OCI-LY1 (cell line): ENCODE measurements at regions not wholly inside any gene's neighbourhood (a gene's known extent, or its start where the extent isn't known, plus 50 kb on each side); places are given as distances from the start of the nearest gene placed in this dataset.

ENCODE experiments used
- H2AFZ ChIP-seq: fragments of 200-600 bp; sonication (generic), shearing (Covaris generic); 2 replicates; pipeline ENCODE4 v1.6.0; 2014; ENCODE audit warnings: antibody characterized with exemption, mild to moderate bottlenecking, low read length
- H3F3A ChIP-seq: fragments of 200-600 bp; sonication (generic), shearing (Covaris generic); 2 replicates; pipeline ENCODE4 v1.6.0; 2014; ENCODE audit warnings: mild to moderate bottlenecking, antibody characterized with exemption, low read length, moderate library complexity; ENCODE audit not compliant: insufficient read depth
- H3K27ac ChIP-seq: fragments of 200-600 bp; sonication (generic); 2 replicates; pipeline ENCODE4 v1.5.1; 2014; ENCODE audit warnings: low read length, mixed run types, mild to moderate bottlenecking, low read depth; ENCODE audit not compliant: poor library complexity, severe bottlenecking
- H3K27me3 ChIP-seq: fragments of 200-600 bp; sonication (generic); 2 replicates; pipeline ENCODE4 v1.6.0; 2014; ENCODE audit warnings: antibody characterized with exemption, mild to moderate bottlenecking, low read length, moderate library complexity; ENCODE audit not compliant: insufficient read depth
- H3K36me3 ChIP-seq: fragments of 200-600 bp; sonication (generic); 2 replicates; pipeline ENCODE4 v1.6.1; 2014; ENCODE audit warnings: mild to moderate bottlenecking, antibody characterized with exemption, low read length, moderate library complexity, mixed read lengths; ENCODE audit not compliant: insufficient read depth
- H3K4me1 ChIP-seq: fragments of 200-600 bp; sonication (generic); 2 replicates; pipeline ENCODE4 v1.5.1; 2014; ENCODE audit warnings: mild to moderate bottlenecking, low read length, moderate library complexity; ENCODE audit not compliant: insufficient read depth, severe bottlenecking
- H3K4me2 ChIP-seq: fragments of 200-600 bp; sonication (generic), shearing (Covaris generic); 2 replicates; pipeline ENCODE4 v1.6.1; 2014; ENCODE audit warnings: low read length
- H3K4me3 ChIP-seq: fragments of 200-600 bp; sonication (generic); 2 replicates; pipeline ENCODE4 v1.5.1; 2014; ENCODE audit warnings: low read length, low read depth, mild to moderate bottlenecking, mixed read lengths; ENCODE audit not compliant: poor library complexity, severe bottlenecking
- H3K79me2 ChIP-seq: fragments of 200-600 bp; shearing (Covaris generic); 2 replicates; pipeline ENCODE4 v1.6.1; 2016; ENCODE audit warnings: mixed run types, low read length, mixed read lengths; ENCODE audit not compliant: insufficient read depth
- H3K9ac ChIP-seq: fragments of 200-600 bp; sonication (generic), shearing (Covaris generic); 2 replicates; pipeline ENCODE4 v1.6.1; 2014; ENCODE audit warnings: mild to moderate bottlenecking, low read length, mixed read lengths
- H3K9me2 ChIP-seq: fragments of 200-600 bp; sonication (generic), shearing (Covaris generic); 2 replicates; pipeline ENCODE4 v1.6.1; 2014; ENCODE audit warnings: low read depth, mild to moderate bottlenecking, low read length, mixed read lengths
- H3K9me3 ChIP-seq: fragments of 200-600 bp; shearing (Covaris generic); 2 replicates; pipeline ENCODE4 v1.6.1; 2014; ENCODE audit warnings: low read length, mixed read lengths
- H4K20me1 ChIP-seq: fragments of 200-600 bp; sonication (generic), shearing (Covaris generic); 2 replicates; pipeline ENCODE4 v1.6.0; 2016; ENCODE audit warnings: mild to moderate bottlenecking, low read length; ENCODE audit not compliant: insufficient read depth
- CTCF ChIP-seq: fragments of 200-600 bp; sonication (generic), shearing (Covaris generic); IDR thresholded peaks from 2 replicates; pipeline ENCODE4 v1.5.1; 2017; ENCODE audit warnings: mild to moderate bottlenecking, antibody characterized with exemption, low read length, moderate library complexity, mixed read lengths
- EZH2 ChIP-seq: fragments of 200-600 bp; sonication (generic), shearing (Covaris generic); IDR thresholded peaks from 2 replicates; pipeline ENCODE4 v1.8.0; 2017; ENCODE audit warnings: borderline replicate concordance, mixed run types, mild to moderate bottlenecking, antibody characterized with exemption, low read length, moderate library complexity, mixed read lengths

- TF ChIP-seq EZH2 (no peak), CTCF (no peak)
- Histone ChIP-seq H3K27ac (no peak overlapping the region), H3K9me3 (no peaks in the 10 kb centered on the region), H4K20me1 (no peaks in the 10 kb centered on the region), H3K4me3 (no peak overlapping the region), H3K27me3 (no peaks in the 10 kb centered on the region), H3K9ac (no peak overlapping the region), H3K4me2 (no peak overlapping the region), H3K36me3 (no peaks in the 10 kb centered on the region), H2AFZ (no peak overlapping the region), H3F3A (no peaks in the 10 kb centered on the region), H3K4me1 (no peaks in the 10 kb centered on the region), H3K9me2 (no peaks in the 10 kb centered on the region), H3K79me2 (no peaks in the 10 kb centered on the region)
These were observed 466.0 kb downstream of the INSC start for GRCh38 chr11:15580775-15581095.

GRCh38 chr11:15584158-15584557, 469.4 kb downstream of the INSC start:
- Histone ChIP-seq H3K79me2 (no peaks in the 10 kb centered on the region), H3K4me2 (no peak overlapping the region), H3K4me3 (no peak overlapping the region), H3K9me2 (no peaks in the 10 kb centered on the region), H2AFZ (no peak overlapping the region), H3K4me1 (no peaks in the 10 kb centered on the region), H3K9ac (no peak overlapping the region), H3K27me3 (no peaks in the 10 kb centered on the region), H3F3A (no peaks in the 10 kb centered on the region), H3K36me3 (no peaks in the 10 kb centered on the region), H4K20me1 (no peaks in the 10 kb centered on the region), H3K27ac (no peak overlapping the region), H3K9me3 (no peaks in the 10 kb centered on the region)
- TF ChIP-seq CTCF (no peak), EZH2 (no peak)

- H3K27me3 ChIP-seq: no peaks in the 10 kb centered on the region
- no peaks in the 10 kb centered on the region for H3K36me3 ChIP-seq
- no peaks in the 10 kb centered on the region for H3K79me2 ChIP-seq
- H3K9ac ChIP-seq: no peak overlapping the region
- no peaks in the 10 kb centered on the region for H3K4me1 ChIP-seq
- no peak overlapping the region for H3K4me2 ChIP-seq
- H3K4me3 ChIP-seq: no peak overlapping the region
- TF ChIP-seq EZH2 (no peak), CTCF (no peak)
- no peak overlapping the region for H2AFZ ChIP-seq
- no peaks in the 10 kb centered on the region for H3F3A ChIP-seq
- no peaks in the 10 kb centered on the region for H4K20me1 ChIP-seq
- no peaks in the 10 kb centered on the region for H3K9me3 ChIP-seq
- H3K9me2 ChIP-seq: no peaks in the 10 kb centered on the region
- no peak overlapping the region for H3K27ac ChIP-seq
These were observed 471.0 kb downstream of the INSC start for GRCh38 chr11:15585602-15586331.
